ENCODE measurements at regions not wholly inside any gene's neighbourhood (a gene's known extent, or its start where the extent isn't known, plus 50 kb on each side); places are given as distances from the start of the nearest gene placed in this dataset.

DNA sequence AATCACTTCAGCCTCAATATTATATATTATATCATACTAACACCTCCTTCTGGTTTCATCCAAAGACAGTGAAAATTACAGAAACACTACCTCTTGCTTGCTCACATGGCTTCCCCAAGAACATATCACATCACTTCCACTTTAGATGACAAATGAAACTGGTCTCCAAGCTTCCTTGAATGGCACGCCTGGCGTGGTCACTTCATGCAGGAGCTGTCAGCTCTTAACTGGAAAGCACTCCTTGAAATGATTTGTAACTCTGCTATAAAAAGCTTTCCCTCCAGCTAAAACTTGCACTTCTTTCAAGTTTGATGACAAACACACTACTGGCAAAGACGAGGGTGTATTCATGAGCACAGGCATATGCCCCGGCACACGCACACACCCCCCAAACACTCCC is 84.1 kb upstream of the INHBA start:
- TF ChIP-seq, protein P1, sequence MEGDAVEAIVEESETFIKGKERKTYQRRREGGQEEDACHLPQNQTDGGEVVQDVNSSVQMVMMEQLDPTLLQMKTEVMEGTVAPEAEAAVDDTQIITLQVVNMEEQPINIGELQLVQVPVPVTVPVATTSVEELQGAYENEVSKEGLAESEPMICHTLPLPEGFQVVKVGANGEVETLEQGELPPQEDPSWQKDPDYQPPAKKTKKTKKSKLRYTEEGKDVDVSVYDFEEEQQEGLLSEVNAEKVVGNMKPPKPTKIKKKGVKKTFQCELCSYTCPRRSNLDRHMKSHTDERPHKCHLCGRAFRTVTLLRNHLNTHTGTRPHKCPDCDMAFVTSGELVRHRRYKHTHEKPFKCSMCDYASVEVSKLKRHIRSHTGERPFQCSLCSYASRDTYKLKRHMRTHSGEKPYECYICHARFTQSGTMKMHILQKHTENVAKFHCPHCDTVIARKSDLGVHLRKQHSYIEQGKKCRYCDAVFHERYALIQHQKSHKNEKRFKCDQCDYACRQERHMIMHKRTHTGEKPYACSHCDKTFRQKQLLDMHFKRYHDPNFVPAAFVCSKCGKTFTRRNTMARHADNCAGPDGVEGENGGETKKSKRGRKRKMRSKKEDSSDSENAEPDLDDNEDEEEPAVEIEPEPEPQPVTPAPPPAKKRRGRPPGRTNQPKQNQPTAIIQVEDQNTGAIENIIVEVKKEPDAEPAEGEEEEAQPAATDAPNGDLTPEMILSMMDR (optimal IDR thresholded peaks at IDR 0.05 in 1 of 3, IDR thresholded peaks at IDR 0.05 in 1 of 3, conservative IDR thresholded peaks at IDR 0.05 in 1 of 3; ENCODE audit: extremely low read depth in 1 of 3, insufficient read depth in 2 of 3, low read length in 3 of 3) = no peak
- no peak for TF ChIP-seq EZH2 (IDR thresholded peaks at IDR 0.05; ENCODE audit: low read length)

All from keratinocyte (primary cell).